ENCODE measurements at regions not wholly inside any gene's neighbourhood (a gene's known extent, or its start where the extent isn't known, plus 50 kb on each side); places are given as distances from the start of the nearest gene placed in this dataset.
A peak's percentile ranks its signal among the peaks of the same experiment; 100 is the strongest.

DNA sequence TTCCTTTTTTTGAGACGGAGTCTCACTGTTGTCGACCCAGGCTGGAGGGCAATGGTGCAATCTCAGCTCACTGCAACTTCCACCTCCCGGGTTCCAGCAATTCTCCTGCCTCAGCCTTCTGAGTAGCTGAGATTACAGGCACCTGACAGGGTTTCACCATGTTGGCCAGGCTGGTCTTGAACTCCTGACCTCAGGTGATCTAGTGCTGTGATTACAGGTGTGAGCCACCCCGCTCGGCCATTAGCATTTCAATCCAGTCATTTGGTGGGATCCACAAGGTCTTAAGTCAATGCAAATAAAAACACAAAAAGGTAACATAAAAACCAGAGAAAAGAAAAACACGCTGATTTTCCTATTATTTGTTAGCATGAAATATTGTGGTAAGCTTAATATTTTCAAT is 1227.2 kb upstream of the TENM4 start:
- no peak for DNase-seq (ENCODE audit: low read depth)
- TF ChIP-seq CTCF (IDR thresholded peaks at IDR 0.05; ENCODE audit: insufficient read depth, low read length, poor library complexity, severe bottlenecking) = no peak
- Histone ChIP-seq H3K36me3 (ENCODE audit: control insufficient read depth, insufficient read depth, low read length) (no peaks in the 10 kb centered on the region), H3K27me3 (ENCODE audit: control insufficient read depth, insufficient read depth, low read length) (no peaks in the 10 kb centered on the region), H3K4me3 (ENCODE audit: low read depth, low read length) (no peak overlapping the region)

- TF ChIP-seq CTCF (IDR thresholded peaks at IDR 0.05; ENCODE audit: insufficient read depth, low read length, poor library complexity, severe bottlenecking) = no peak
- Histone ChIP-seq H3K36me3 (ENCODE audit: control insufficient read depth, insufficient read depth, low read length) (no peaks in the 10 kb centered on the region), H3K4me3 (ENCODE audit: low read depth, low read length) (no peak overlapping the region), H3K27me3 (ENCODE audit: control insufficient read depth, insufficient read depth, low read length) (no peaks in the 10 kb centered on the region)
- DNase-seq (ENCODE audit: low read depth) = no peak
Measured at GRCh38 chr11:80655834-80656233, 1215.0 kb upstream of the TENM4 start.

DNA sequence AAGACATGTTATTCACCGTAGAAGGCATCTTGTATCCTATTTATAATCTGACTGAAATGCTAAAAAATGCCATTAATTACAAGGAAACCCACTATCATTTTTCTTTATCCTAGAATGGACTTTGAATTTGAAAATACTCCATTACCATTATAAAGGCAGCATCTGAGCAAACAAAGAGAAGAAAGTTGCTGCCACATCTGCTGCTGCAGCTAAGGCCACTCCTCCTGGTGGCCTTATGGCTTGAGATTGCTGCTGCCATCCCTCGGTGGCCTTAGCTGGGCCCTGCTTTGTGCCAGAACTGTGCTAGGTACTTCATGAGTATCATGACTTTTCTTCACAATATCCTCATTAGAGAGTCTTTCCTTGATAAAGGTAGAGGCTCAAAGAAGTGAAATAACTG is 1210.1 kb upstream of the TENM4 start:
- DNase-seq (ENCODE audit: low read depth) = no peak
- TF ChIP-seq CTCF (IDR thresholded peaks at IDR 0.05; ENCODE audit: insufficient read depth, low read length, poor library complexity, severe bottlenecking) = no peak
- Histone ChIP-seq H3K36me3 (ENCODE audit: control insufficient read depth, insufficient read depth, low read length) (no peaks in the 10 kb centered on the region), H3K27me3 (ENCODE audit: control insufficient read depth, insufficient read depth, low read length) (no peaks in the 10 kb centered on the region), H3K4me3 (ENCODE audit: low read depth, low read length) (no peak overlapping the region)

DNA sequence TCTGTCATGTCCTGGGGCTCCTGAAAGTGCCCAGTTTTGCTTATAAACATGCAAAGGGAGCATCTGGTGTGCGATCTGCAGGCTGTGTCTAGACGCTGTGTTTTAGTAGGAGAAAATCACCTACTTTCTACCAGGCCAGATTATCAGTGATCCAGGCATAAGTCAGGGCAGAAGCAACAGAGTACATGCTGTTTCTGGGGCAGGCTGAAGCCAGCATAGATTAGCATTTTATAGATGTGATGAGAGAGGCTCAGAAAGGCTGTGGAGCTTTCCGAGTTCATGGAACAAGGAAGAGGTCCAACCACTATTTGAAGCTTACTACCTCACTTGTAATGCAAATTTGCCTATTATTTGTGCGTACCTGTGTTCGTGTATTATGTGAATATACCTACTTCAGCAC is 1208.4 kb upstream of the TENM4 start:
- no peaks in the 10 kb centered on the region for H3K36me3 ChIP-seq (ENCODE audit: control insufficient read depth, insufficient read depth, low read length)
- no peak overlapping the region for H3K4me3 ChIP-seq (ENCODE audit: low read depth, low read length)
- no peak for DNase-seq (ENCODE audit: low read depth)
- no peaks in the 10 kb centered on the region for H3K27me3 ChIP-seq (ENCODE audit: control insufficient read depth, insufficient read depth, low read length)
- TF ChIP-seq CTCF (IDR thresholded peaks at IDR 0.05; ENCODE audit: insufficient read depth, low read length, poor library complexity, severe bottlenecking) = no peak

DNA sequence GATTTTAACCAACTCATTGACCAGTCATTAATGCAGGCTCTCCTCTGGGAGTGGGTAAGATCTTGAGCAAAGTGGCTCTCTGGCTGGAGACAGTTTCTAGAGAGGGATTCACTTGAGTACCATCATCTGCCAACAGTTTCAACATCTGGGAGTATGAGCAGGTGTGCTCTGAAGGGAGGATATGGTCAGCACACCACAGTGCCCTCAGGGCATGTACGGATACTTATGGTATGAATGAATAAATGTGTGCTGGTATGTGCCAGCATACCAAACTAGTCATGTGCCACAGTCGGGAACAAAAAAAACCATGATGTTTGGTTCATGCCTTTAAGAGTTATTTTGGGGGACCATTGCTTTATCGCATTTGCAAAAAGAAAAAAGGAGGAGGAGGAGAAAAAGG is 1197.5 kb upstream of the TENM4 start:
- no peak for TF ChIP-seq CTCF (IDR thresholded peaks at IDR 0.05; ENCODE audit: insufficient read depth, low read length, poor library complexity, severe bottlenecking)
- peak; percentile 7 for DNase-seq (ENCODE audit: low read depth)
- H3K27me3 ChIP-seq (ENCODE audit: control insufficient read depth, insufficient read depth, low read length) = no peaks in the 10 kb centered on the region
- no peak overlapping the region for H3K4me3 ChIP-seq (ENCODE audit: low read depth, low read length)
- H3K36me3 ChIP-seq (ENCODE audit: control insufficient read depth, insufficient read depth, low read length) = no peaks in the 10 kb centered on the region

- no peak for TF ChIP-seq CTCF (IDR thresholded peaks at IDR 0.05; ENCODE audit: insufficient read depth, low read length, poor library complexity, severe bottlenecking)
- Histone ChIP-seq H3K36me3 (ENCODE audit: control insufficient read depth, insufficient read depth, low read length) (no peaks in the 10 kb centered on the region), H3K4me3 (ENCODE audit: low read depth, low read length) (no peak overlapping the region), H3K27me3 (ENCODE audit: control insufficient read depth, insufficient read depth, low read length) (no peaks in the 10 kb centered on the region)
- no peak for DNase-seq (ENCODE audit: low read depth)
Measured at GRCh38 chr11:80637571-80637970, 1196.7 kb upstream of the TENM4 start.
